Sigmoid colon (tissue), 6 donors: ENCODE measurements at regions not wholly inside any gene's neighbourhood (a gene's known extent, or its start where the extent isn't known, plus 50 kb on each side); places are given as distances from the start of the nearest gene placed in this dataset.

Experiments
- DNase-seq: peaks from one replicate; pipeline ENCODE4 v3.0.0-alpha.2; 2019
- H3K27ac ChIP-seq, 4 donors: fragments of 200-600 bp; sonication (generic); one replicate each; pipeline ENCODE4 v1.5.1; 2016 to 2019; ENCODE audit warnings: mild to moderate bottlenecking in 1 of 4
- H3K27me3 ChIP-seq, 3 donors: fragments of 200-600 bp; sonication (generic); one replicate each; pipeline ENCODE4 v1.5.1; 2019; ENCODE audit warnings: mild to moderate bottlenecking in 1 of 3
- H3K36me3 ChIP-seq, 4 donors: fragments of 200-600 bp; sonication (generic); one replicate each; pipeline ENCODE4 v1.5.1; 2016 to 2019
- H3K4me1 ChIP-seq, 4 donors: fragments of 200-600 bp; sonication (generic); one replicate each; pipeline ENCODE4 v1.5.1; 2017 to 2019
- H3K4me3 ChIP-seq, 4 donors: fragments of 200-600 bp; sonication (generic); one replicate each; pipeline ENCODE4 v1.5.1; 2017 to 2019; ENCODE audit warnings: mild to moderate bottlenecking in 2 of 4, moderate library complexity in 1 of 4
- H3K9me3 ChIP-seq, 4 donors: fragments of 200-600 bp in 3 of 4; sonication (generic) in 3 of 4; one replicate each; pipeline versions ENCODE4 v1.5.1 to v1.6.1; 2013 to 2019
- EP300 ChIP-seq, 4 donors: sonication (generic); formaldehyde crosslinking; IDR thresholded peaks; one replicate each; pipeline ENCODE4 v1.6.1; 2017; ENCODE audit warnings: antibody characterized with exemption in 4 of 4
- POLR2A ChIP-seq, 2 donors: fragments of 450-650 bp; IDR thresholded peaks; one replicate each; pipeline ENCODE4 v1.6.1; 2016; ENCODE audit warnings: antibody characterized with exemption in 2 of 2, mild to moderate bottlenecking in 2 of 2, moderate library complexity in 2 of 2
- POLR2AphosphoS5 ChIP-seq, 4 donors: sonication (generic); formaldehyde crosslinking; IDR thresholded peaks; one replicate each; pipeline ENCODE4 v1.6.1; 2017; ENCODE audit warnings: antibody characterized with exemption in 4 of 4
- WGBS, 2 donors: extraction: QIAGEN DNeasy Blood & Tissue Kit; methylation state at CpG; one replicate each; pipeline ENCODE4 v1.1.7; 2013; 5-methylcytosine and 5-hydroxymethylcytosine counted together
- intact Hi-C: fragments of 100-400 bp; cut with DNase I; formaldehyde crosslinking; loops from one replicate; pipeline ENCODE4 v1.15.1; 2023
- TF ChIP-seq, protein P1 (sequence below), 4 experiments: fragments of 450-650 bp in 3 of 4; fragments of 200-600 bp in 1 of 4; IDR thresholded peaks; one replicate each; pipeline ENCODE4 v1.5.1; 2016 to 2019; ENCODE audit warnings: antibody characterized with exemption in 4 of 4, mild to moderate bottlenecking in 3 of 4, moderate library complexity in 2 of 4
- donor health status: healthy with polysubstance abuse.
- donor health status: healthy.

DNA sequence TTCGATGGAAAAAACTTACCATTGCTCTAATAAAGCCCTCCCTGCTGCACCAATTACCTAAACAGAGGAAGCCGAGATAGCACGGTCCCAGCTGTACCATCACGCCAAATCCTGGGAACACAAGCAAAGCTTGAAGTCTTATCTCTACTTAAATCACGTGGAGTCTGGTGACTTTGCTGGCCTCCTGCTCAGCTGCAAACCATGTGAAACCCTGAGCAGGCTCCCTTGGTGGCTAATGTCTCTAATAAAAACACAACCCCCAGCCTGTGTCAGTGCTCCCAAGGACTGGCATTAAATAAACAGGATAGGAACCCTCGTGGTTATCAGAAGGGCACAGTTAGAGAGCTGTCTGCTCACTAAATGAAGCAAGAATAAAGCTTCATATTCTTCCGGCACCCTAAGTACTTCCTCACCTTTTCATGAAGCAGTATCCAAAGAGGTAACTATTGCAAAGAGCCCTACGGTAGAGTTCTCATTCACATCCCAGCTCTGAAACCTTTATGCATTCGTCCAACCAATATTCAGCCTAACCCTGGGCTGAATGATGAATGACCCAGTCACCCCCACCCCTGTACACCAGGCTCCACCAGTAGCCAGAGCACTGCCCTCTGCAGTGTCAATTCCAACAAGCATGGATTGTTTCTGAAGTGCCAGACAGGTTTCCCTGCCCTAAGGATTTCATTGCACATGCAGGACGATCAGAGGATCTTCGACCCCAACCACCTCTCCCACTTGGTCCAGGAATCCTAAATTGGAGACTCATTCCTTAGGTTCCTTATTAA, 452.7 kb upstream of the TMPO start:
- Histone ChIP-seq H3K27ac (no peak overlapping the region), H3K36me3 (no peaks in the 10 kb centered on the region)
- intact Hi-C loops: no loop called here

DNA sequence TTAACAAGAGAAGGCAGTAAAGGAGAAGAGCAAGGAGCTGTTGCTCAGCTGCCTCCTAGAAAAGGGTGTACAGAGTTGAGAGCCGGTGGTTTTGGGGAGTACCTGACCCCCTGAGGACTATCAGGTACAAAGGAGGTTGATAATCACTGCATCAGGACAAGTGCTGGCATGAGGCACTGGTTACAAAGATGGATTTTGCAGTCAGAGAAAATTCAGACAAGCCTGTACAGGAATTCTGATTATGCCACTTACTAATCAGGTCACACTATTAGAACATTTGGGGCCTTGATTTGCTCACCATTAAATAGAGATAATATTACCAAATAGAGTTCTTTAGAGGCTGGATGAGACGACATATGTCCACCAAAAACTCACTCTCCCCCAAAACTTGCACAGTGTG, 450.9 kb upstream of the TMPO start:
- no peaks in the 10 kb centered on the region for H3K27me3 ChIP-seq
- H3K27ac ChIP-seq: no peak overlapping the region
- H3K4me1 ChIP-seq: peaks cover 0 to 18% (median 12%) of the 10 kb centered on the region in 4 donors
- H3K9me3 ChIP-seq: no peaks in the 10 kb centered on the region
- no peak overlapping the region for H3K4me3 ChIP-seq
- H3K36me3 ChIP-seq: no peaks in the 10 kb centered on the region
- intact Hi-C loops: no loop called here
- 73 to 81% methylated on average over 2 of the region's 2 CpGs for WGBS, 2 donors
- no peak for DNase-seq
- TF ChIP-seq POLR2A (IDR thresholded peaks at IDR 0.05) (no peak), POLR2AphosphoS5 (IDR thresholded peaks at IDR 0.05) (no peak), EP300 (IDR thresholded peaks at IDR 0.05) (no peak)
- TF ChIP-seq, protein P1, sequence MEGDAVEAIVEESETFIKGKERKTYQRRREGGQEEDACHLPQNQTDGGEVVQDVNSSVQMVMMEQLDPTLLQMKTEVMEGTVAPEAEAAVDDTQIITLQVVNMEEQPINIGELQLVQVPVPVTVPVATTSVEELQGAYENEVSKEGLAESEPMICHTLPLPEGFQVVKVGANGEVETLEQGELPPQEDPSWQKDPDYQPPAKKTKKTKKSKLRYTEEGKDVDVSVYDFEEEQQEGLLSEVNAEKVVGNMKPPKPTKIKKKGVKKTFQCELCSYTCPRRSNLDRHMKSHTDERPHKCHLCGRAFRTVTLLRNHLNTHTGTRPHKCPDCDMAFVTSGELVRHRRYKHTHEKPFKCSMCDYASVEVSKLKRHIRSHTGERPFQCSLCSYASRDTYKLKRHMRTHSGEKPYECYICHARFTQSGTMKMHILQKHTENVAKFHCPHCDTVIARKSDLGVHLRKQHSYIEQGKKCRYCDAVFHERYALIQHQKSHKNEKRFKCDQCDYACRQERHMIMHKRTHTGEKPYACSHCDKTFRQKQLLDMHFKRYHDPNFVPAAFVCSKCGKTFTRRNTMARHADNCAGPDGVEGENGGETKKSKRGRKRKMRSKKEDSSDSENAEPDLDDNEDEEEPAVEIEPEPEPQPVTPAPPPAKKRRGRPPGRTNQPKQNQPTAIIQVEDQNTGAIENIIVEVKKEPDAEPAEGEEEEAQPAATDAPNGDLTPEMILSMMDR (IDR thresholded peaks at IDR 0.05): no peak

More for the DNA sequence above, 452.7 kb upstream of the TMPO start:
- DNase-seq: no peak
- no peaks in the 10 kb centered on the region for H3K27me3 ChIP-seq
- TF ChIP-seq, protein P1 (IDR thresholded peaks at IDR 0.05): no peak
- TF ChIP-seq EP300 (IDR thresholded peaks at IDR 0.05): no peak
- H3K9me3 ChIP-seq: no peaks in the 10 kb centered on the region
- no peak overlapping the region for H3K4me3 ChIP-seq
- WGBS, 2 donors: 62 to 66% methylated on average over 11 of the region's 11 CpGs
- peaks cover 0 to 21% (median 13%) of the 10 kb centered on the region in 4 donors for H3K4me1 ChIP-seq

DNA sequence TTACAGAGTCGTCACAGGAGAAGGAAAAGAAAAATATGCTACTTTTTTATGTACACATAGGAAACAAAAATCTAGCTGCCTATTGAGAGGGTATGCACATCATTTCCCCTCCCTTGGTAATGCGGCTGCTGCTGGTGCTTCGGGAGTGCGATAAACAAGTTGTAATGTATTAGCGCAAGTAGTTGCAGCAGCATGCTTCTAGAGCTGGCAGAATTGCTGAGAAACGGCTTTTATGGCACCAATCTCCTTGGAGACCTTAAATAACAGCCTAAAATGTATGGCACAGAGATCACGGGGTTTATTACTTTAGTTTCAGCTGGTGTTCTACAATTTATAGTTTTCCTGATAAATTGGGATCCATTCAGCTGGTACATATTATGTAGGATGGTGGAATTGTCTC, 447.6 kb upstream of the TMPO start:
- no peaks in the 10 kb centered on the region for H3K4me1 ChIP-seq
- 48 to 64% methylated on average over 7 of the region's 7 CpGs for WGBS, 2 donors
- no peak for TF ChIP-seq POLR2A (IDR thresholded peaks at IDR 0.05)
- TF ChIP-seq, protein P1 (IDR thresholded peaks at IDR 0.05): no peak
- TF ChIP-seq POLR2AphosphoS5 (IDR thresholded peaks at IDR 0.05): no peak
- TF ChIP-seq EP300 (IDR thresholded peaks at IDR 0.05): no peak

DNA sequence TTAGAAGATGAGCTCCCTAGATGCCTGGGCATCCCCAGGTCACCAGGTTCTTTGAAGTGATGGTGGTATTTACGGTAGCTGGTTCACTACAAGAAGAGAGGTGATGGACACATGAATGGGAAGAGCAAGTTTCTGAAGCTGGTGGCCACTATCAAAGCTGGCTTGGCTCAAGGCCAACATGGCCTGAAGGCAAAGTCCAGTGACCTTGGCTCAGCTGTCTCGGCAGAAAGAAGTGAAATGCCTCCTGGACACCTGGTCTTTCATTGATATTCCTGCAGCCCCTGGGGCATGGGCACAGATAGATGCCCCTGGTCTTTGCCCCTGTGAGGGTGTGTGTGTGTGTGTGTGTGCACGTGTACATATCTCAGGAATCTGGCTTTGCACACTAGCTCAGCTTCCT, 441.8 kb upstream of the TMPO start:
- intact Hi-C loops: no loop called here
- TF ChIP-seq POLR2A (IDR thresholded peaks at IDR 0.05) (no peak), POLR2AphosphoS5 (IDR thresholded peaks at IDR 0.05) (no peak), EP300 (IDR thresholded peaks at IDR 0.05) (no peak)
- TF ChIP-seq, protein P1 (IDR thresholded peaks at IDR 0.05): no peak
- 58 to 72% methylated on average over 3 of the region's 3 CpGs for WGBS, 2 donors
- Histone ChIP-seq H3K4me1 (no peaks in the 10 kb centered on the region), H3K27me3 (no peaks in the 10 kb centered on the region), H3K4me3 (no peak overlapping the region), H3K27ac (no peak overlapping the region), H3K9me3 (no peaks in the 10 kb centered on the region), H3K36me3 (no peaks in the 10 kb centered on the region)
- no peak for DNase-seq

More for the DNA sequence above, 447.6 kb upstream of the TMPO start:
- intact Hi-C loops: no loop called here
- Histone ChIP-seq H3K27ac (no peak overlapping the region), H3K36me3 (no peaks in the 10 kb centered on the region), H3K27me3 (no peaks in the 10 kb centered on the region), H3K4me3 (no peak overlapping the region), H3K9me3 (no peaks in the 10 kb centered on the region)
- DNase-seq: no peak

DNA sequence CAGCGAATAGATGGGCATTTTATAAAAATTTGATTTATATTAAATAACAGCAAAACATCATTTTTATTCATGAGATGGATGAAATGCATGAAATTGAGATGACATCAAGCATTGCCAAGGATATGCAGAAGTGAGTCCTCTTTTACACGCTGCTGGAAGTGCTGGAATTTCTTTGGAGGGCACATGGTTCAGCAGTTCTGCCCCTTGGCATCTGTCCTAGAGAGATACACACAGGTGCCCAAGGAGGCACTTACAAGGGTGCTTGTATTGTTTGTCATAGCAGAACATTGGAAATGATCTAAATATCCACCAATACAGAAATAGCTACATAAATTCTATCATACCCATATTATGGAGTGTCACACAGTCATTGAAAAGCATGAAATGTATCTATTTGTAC, 441.1 kb upstream of the TMPO start:
- H3K9me3 ChIP-seq: no peaks in the 10 kb centered on the region
- no peak overlapping the region for H3K4me3 ChIP-seq
- H3K27ac ChIP-seq: no peak overlapping the region
- H3K4me1 ChIP-seq: no peaks in the 10 kb centered on the region
- DNase-seq: no peak
- H3K36me3 ChIP-seq: no peaks in the 10 kb centered on the region
- TF ChIP-seq POLR2A (IDR thresholded peaks at IDR 0.05): no peak
- TF ChIP-seq, protein P1 (IDR thresholded peaks at IDR 0.05): no peak
- no peak for TF ChIP-seq POLR2AphosphoS5 (IDR thresholded peaks at IDR 0.05)
- TF ChIP-seq EP300 (IDR thresholded peaks at IDR 0.05): no peak
- no peaks in the 10 kb centered on the region for H3K27me3 ChIP-seq
- 51 to 79% methylated on average over 2 of the region's 2 CpGs for WGBS, 2 donors
- intact Hi-C loops: no loop called here
